ENCODE measurements at regions not wholly inside any gene's neighbourhood (a gene's known extent, or its start where the extent isn't known, plus 50 kb on each side); places are given as distances from the start of the nearest gene placed in this dataset.

GRCh38 chr2:64859312-64860212 lies 129.6 kb upstream of the SLC1A4 start:
- Mint-ChIP-seq H3K27me3 (ENCODE audit: low read depth) (peaks cover 27% of the 10 kb centered on the region), H3K36me3 (no peaks in the 10 kb centered on the region), H3K27ac (no peak overlapping the region), H3K4me1 (peaks cover 20% of the 10 kb centered on the region), H3K9me3 (no peaks in the 10 kb centered on the region), H3K4me3 (peak overlapping the region; percentile 72)
- POLR2A ChIA-PET = interaction anchor here (1.6 to 2.4 kb wide), 2 partner anchors 206 to 215 kb away, joined by 7 to 12 read pairs; partner anchors contain the start of gene SERTAD2
- ATAC-seq (peak; percentile 71), DNase-seq (ENCODE audit: low spot score) (peak; percentile 72)
- CTCF ChIA-PET = interaction anchor here (0.8 to 3.3 kb wide), 16 partner anchors 9 to 529 kb away, joined by 3 to 18 read pairs (median 4); partner anchors contain the start of gene SERTAD2
- 0 out of 2 replicates have a peak, but pooled peaks have one; percentile 15 for TF ChIP-seq FOXK1 (CRISPR knock-in tag; IDR thresholded peaks at IDR 0.05)
- no peak for TF ChIP-seq MLX (CRISPR knock-in tag; IDR thresholded peaks at IDR 0.05)
- TF ChIP-seq CREM (CRISPR knock-in tag; IDR thresholded peaks at IDR 0.05) = no peak
- peak; percentile 71; the same call in 1 of the 2 replicates for TF ChIP-seq ESRRA (CRISPR knock-in tag; IDR thresholded peaks at IDR 0.05; ENCODE audit: borderline replicate concordance)
- no peak for TF ChIP-seq AR (CRISPR knock-in tag; IDR thresholded peaks at IDR 0.05)
- no peak for TF ChIP-seq ATF6 (CRISPR knock-in tag; IDR thresholded peaks at IDR 0.05)
- 0 out of 2 replicates have a peak, but pooled peaks have one; percentile 22 for TF ChIP-seq GTF2I (CRISPR knock-in tag; conservative IDR thresholded peaks at IDR 0.05)
- no peak for TF ChIP-seq NFE2L1 (CRISPR knock-in tag; IDR thresholded peaks at IDR 0.05)
- TF ChIP-seq USF1 (CRISPR knock-in tag; IDR thresholded peaks at IDR 0.05) = no peak
- no peak for TF ChIP-seq ARID4B (CRISPR knock-in tag; IDR thresholded peaks at IDR 0.05; ENCODE audit: borderline replicate concordance)
- no peak for TF ChIP-seq ZBTB43 (CRISPR knock-in tag; IDR thresholded peaks at IDR 0.05)
- TF ChIP-seq HMGXB4 (CRISPR knock-in tag; IDR thresholded peaks at IDR 0.05) = peak; percentile 75; the same call in 1 of the 2 replicates
- no peak for TF ChIP-seq ZNF425 (CRISPR knock-in tag; conservative IDR thresholded peaks at IDR 0.05)
- no peak for TF ChIP-seq TEAD1 (CRISPR knock-in tag; IDR thresholded peaks at IDR 0.05)
- TF ChIP-seq MAX (CRISPR knock-in tag; IDR thresholded peaks at IDR 0.05) = peak; percentile 57; the same call in 1 of the 2 replicates
- no peak for TF ChIP-seq ZNF138 (CRISPR knock-in tag; conservative IDR thresholded peaks at IDR 0.05)
- no peak for TF ChIP-seq OVOL2 (CRISPR knock-in tag; IDR thresholded peaks at IDR 0.05; ENCODE audit: borderline replicate concordance)
- TF ChIP-seq SOX15 (CRISPR knock-in tag; IDR thresholded peaks at IDR 0.05) = no peak
- TF ChIP-seq RORB (CRISPR knock-in tag; IDR thresholded peaks at IDR 0.05) = no peak

All from WTC11 (cell line).